K562 (cell line): ENCODE measurements at regions not wholly inside any gene's neighbourhood (a gene's known extent, or its start where the extent isn't known, plus 50 kb on each side); places are given as distances from the start of the nearest gene placed in this dataset.
A peak's percentile ranks its signal among the peaks of the same experiment; 100 is the strongest.

ENCODE experiments used
- ATAC-seq: fragments of 200-7000 bp; cut with Tn5 transposase; 3 replicates; pipeline ENCODE4 v1.9.1; 2020; ENCODE audit warnings: moderate library complexity
- BruUV-seq: library from RNA; stranded (reverse); fragments of 400-500 nt; replicated peaks from 2 replicates; lab custom pipeline; 2021; lab: Mats Ljungman, UMichigan
- CTCF ChIA-PET: fragments of 300-600 bp; formaldehyde crosslinking; extraction: SDS; loops from one replicate; lab custom pipeline; 2021; ENCODE audit warnings: low intra/inter-chr PET ratio; lab: Yijun Ruan, JAX
- POLR2A ChIA-PET: fragments of 300-600, 350-650 bp; sonication (Branson Sonifier 250); formaldehyde crosslinking; extraction: SDS; loops from one replicate; lab custom pipeline; 2021; ENCODE audit warnings: antibody characterized with exemption, inconsistent platforms; lab: Yijun Ruan, JAX
- DNase-seq, 4 experiments: peaks; one replicate each; pipeline versions ENCODE4 v3.0.0 to v3.0.0-alpha.2; 2011 to 2018; ENCODE audit warnings: low spot score in 3 of 4, mixed read lengths in 3 of 4; ENCODE audit errors: extremely low read depth in 1 of 4
- FAIRE-seq: peaks from 2 replicates; lab custom pipeline; 2011; peaks lifted over from hg19 to GRCh38; lab: Jason Lieb, UNC
- H2AFZ ChIP-seq: 2 replicates; pipeline ENCODE4 v1.6.0; 2011; ENCODE audit warnings: low read depth, low read length, control low read depth, inconsistent platforms
- H3K27ac ChIP-seq: fragments of 200-600 bp; 3 replicates; pipeline ENCODE4 v1.8.0; 2011; ENCODE audit warnings: low read depth, mild to moderate bottlenecking, control low read depth, inconsistent platforms, low read length, moderate library complexity, mixed read lengths; ENCODE audit errors: extremely low read depth
- H3K27me3 ChIP-seq, 2 experiments: fragments of 300-600 bp in 1 of 2; 2 replicates in 1 of 2; 3 replicates in 1 of 2; pipeline versions ENCODE4 v1.6.0 to v1.8.0; 2011; ENCODE audit warnings: inconsistent platforms in 2 of 2, low read length in 2 of 2, mild to moderate bottlenecking in 1 of 2, mixed read lengths in 1 of 2, moderate library complexity in 1 of 2; ENCODE audit not compliant: control insufficient read depth in 2 of 2, insufficient read depth in 2 of 2
- H3K36me3 ChIP-seq: fragments of 300-600 bp; 3 replicates; pipeline ENCODE4 v1.8.0; 2011; ENCODE audit warnings: mild to moderate bottlenecking, low read length, inconsistent platforms; ENCODE audit not compliant: control insufficient read depth, insufficient read depth
- H3K4me1 ChIP-seq, 2 experiments: fragments of 200-600 bp in 1 of 2; replicated peaks in 1 of 2; 2 replicates in 1 of 2; 3 replicates in 1 of 2; pipeline versions ENCODE4 v1.5.1 to v1.8.0; 2011; ENCODE audit warnings: inconsistent platforms in 2 of 2, low read length in 2 of 2, mild to moderate bottlenecking in 1 of 2, mixed read lengths in 1 of 2, moderate library complexity in 1 of 2; ENCODE audit not compliant: control insufficient read depth in 2 of 2, insufficient read depth in 2 of 2
- H3K4me2 ChIP-seq: 2 replicates; pipeline ENCODE4 v1.6.1; 2011; ENCODE audit warnings: low read length, control low read depth, inconsistent platforms, mixed read lengths; ENCODE audit not compliant: insufficient read depth
- H3K4me3 ChIP-seq: fragments of 200-600 bp; sonication (generic), shearing (Covaris generic); 2 replicates; pipeline ENCODE4 v1.5.1; 2016; ENCODE audit warnings: control low read depth, inconsistent platforms
- H3K79me2 ChIP-seq: fragments of 200-600 bp; 3 replicates; pipeline ENCODE4 v1.8.0; 2011; ENCODE audit warnings: low read length, inconsistent platforms; ENCODE audit not compliant: control insufficient read depth, insufficient read depth
- H3K9ac ChIP-seq, 2 experiments: 2 replicates each; pipeline versions ENCODE4 v1.6.0 to v1.6.1; 2011; ENCODE audit warnings: low read depth in 2 of 2, low read length in 2 of 2, control low read depth in 1 of 2, inconsistent platforms in 1 of 2, mild to moderate bottlenecking in 1 of 2, mixed read lengths in 1 of 2; ENCODE audit not compliant: insufficient read depth in 1 of 2
- H3K9me1 ChIP-seq: one replicate; pipeline ENCODE4 v1.6.0; 2011; ENCODE audit warnings: inconsistent platforms, mild to moderate bottlenecking, low read length, moderate library complexity; ENCODE audit not compliant: control insufficient read depth, insufficient read depth
- H3K9me3 ChIP-seq: replicated peaks from 2 replicates; pipeline ENCODE4 v1.5.1; 2011; ENCODE audit warnings: low read depth, low read length, inconsistent platforms; ENCODE audit not compliant: control insufficient read depth, insufficient read depth
- H4K20me1 ChIP-seq: replicated peaks from 2 replicates; pipeline ENCODE4 v1.6.1; 2011; ENCODE audit warnings: low read length, inconsistent platforms, mixed read lengths; ENCODE audit not compliant: control insufficient read depth, insufficient read depth
- ASH1L ChIP-seq: fragments of 450-650 bp; IDR thresholded peaks from 2 replicates; pipeline ENCODE4 v1.6.1; 2018; ENCODE audit warnings: borderline replicate concordance, mild to moderate bottlenecking, low read depth; ENCODE audit not compliant: partially characterized antibody
- FOS ChIP-seq: IDR thresholded peaks from 3 replicates; pipeline ENCODE4 v1.6.1; 2011; ENCODE audit not compliant: insufficient read length; ENCODE audit errors: extremely low read depth
- FOXA1 ChIP-seq: fragments of 450-650 bp; IDR thresholded peaks from 2 replicates; pipeline ENCODE4 v1.6.1; 2016; ENCODE audit warnings: mild to moderate bottlenecking, borderline replicate concordance
- FOXA3 ChIP-seq, 2 experiments: fragments of 450-650 bp in 1 of 2; sonication (generic) in 1 of 2; formaldehyde crosslinking; IDR thresholded peaks in 1 of 2; conservative IDR thresholded peaks in 1 of 2; 2 replicates each; pipeline versions ENCODE4 v1.4.0 to v1.8.0; 2020 to 2022; ENCODE audit warnings: mild to moderate bottlenecking in 2 of 2, missing genetic modification reagents in 1 of 2
- FOXK2 ChIP-seq, 2 experiments: fragments of 450-650 bp; IDR thresholded peaks in 1 of 2; conservative IDR thresholded peaks in 1 of 2; 2 replicates each; pipeline ENCODE4 v1.6.1; 2016; ENCODE audit warnings: low read depth in 2 of 2, mild to moderate bottlenecking in 1 of 2
- MBD1 ChIP-seq: fragments of 250-450 bp; sonication (Bioruptor Pico); IDR thresholded peaks from 2 replicates; pipeline ENCODE4 v1.8.0; 2022; ENCODE audit warnings: inconsistent platforms
- MEIS2 ChIP-seq: fragments of 450-650 bp; IDR thresholded peaks from 2 replicates; pipeline ENCODE4 v1.6.1; 2014; ENCODE audit warnings: mild to moderate bottlenecking; ENCODE audit not compliant: partially characterized antibody
- NFYB ChIP-seq: IDR thresholded peaks from 2 replicates; pipeline ENCODE4 v1.6.1; 2011; ENCODE audit warnings: mild to moderate bottlenecking, moderate library complexity; ENCODE audit not compliant: insufficient read length; ENCODE audit errors: extremely low read depth
- RBM34 ChIP-seq: fragments of 200-400 bp; formaldehyde crosslinking; IDR thresholded peaks from 2 replicates; pipeline ENCODE4 v1.6.1; 2018; ENCODE audit warnings: low read length, borderline replicate concordance; ENCODE audit not compliant: insufficient read depth
- WGBS: fragments of 100-300 bp; shearing (Covaris generic); methylation state at CpG from one replicate; pipeline ENCODE4 v1.1.6; 2016; ENCODE audit warnings: low coverage, mixed read lengths; ENCODE audit not compliant: insufficient coverage; ENCODE audit errors: missing lambda C conversion rate; 5-methylcytosine and 5-hydroxymethylcytosine counted together
- in situ Hi-C: fragments of 300-500 bp; cut with MboI; formaldehyde crosslinking; loops from 4 replicates; pipeline ENCODE4 v1.15.0; 2018; ENCODE audit warnings: inconsistent platforms, mixed read lengths
- intact Hi-C: fragments of 100-400 bp; cut with micrococcal nuclease; formaldehyde crosslinking; loops from 2 replicates; pipeline ENCODE4 v1.14.2; 2022

- no peak overlapping the region for H3K27ac ChIP-seq
- ATAC-seq (no peak), DNase-seq (peak in 1 of 4 experiments; percentile 34), FAIRE-seq (no peak)
- intact Hi-C loops (no loop called here), in situ Hi-C loops (no loop called here)
- no peaks in the 10 kb centered on the region for H3K27me3 ChIP-seq
- H3K36me3 ChIP-seq: no peaks in the 10 kb centered on the region
- H3K79me2 ChIP-seq: no peaks in the 10 kb centered on the region
- no peaks in the 10 kb centered on the region for H3K9me1 ChIP-seq
- BruUV-seq: no TSS peak
- CTCF ChIA-PET: no interaction called here
- no peaks in the 10 kb centered on the region for H4K20me1 ChIP-seq
- WGBS: 0% methylated on average over 1 of the region's 1 CpG
- no peak overlapping the region for H3K4me3 ChIP-seq
- H3K4me2 ChIP-seq: no peak overlapping the region
- no peaks in the 10 kb centered on the region for H3K4me1 ChIP-seq
- POLR2A ChIA-PET: no interaction called here
- H2AFZ ChIP-seq: no peak overlapping the region; the same call in 1 of the 2 replicates
- peaks cover 3% of the 10 kb centered on the region; the same call in 1 of the 2 replicates for H3K9me3 ChIP-seq
- H3K9ac ChIP-seq: no peak overlapping the region
- TF ChIP-seq MEIS2 (no peak), MBD1 (CRISPR knock-in tag) (no peak), RBM34 (no peak), FOS (peak; percentile 21), FOXA1 (peak; percentile 34; the same call in 1 of the 2 replicates), FOXK2 (conservative IDR thresholded peaks at IDR 0.05 in 1 of 2, IDR thresholded peaks at IDR 0.05 in 1 of 2; ENCODE audit: low read depth in 2 of 2) (peak in 1 of 2 experiments; percentile 73; a peak in 2 of 4 replicates), NFYB (peak; percentile 27), ASH1L (peak; percentile 21), FOXA3 (CRISPR knock-in tag; conservative IDR thresholded peaks at IDR 0.05 in 1 of 2, IDR thresholded peaks at IDR 0.05 in 1 of 2) (peak; percentile 80 to 82; a peak in 3 of 4 replicates)
These were observed 108.9 kb upstream of the FAM3C start for GRCh38 chr7:121505021-121505420.
